ENCODE measurements at regions not wholly inside any gene's neighbourhood (a gene's known extent, or its start where the extent isn't known, plus 50 kb on each side); places are given as distances from the start of the nearest gene placed in this dataset.
"Not testable (repeated sequence)": the region's sequence is repeated elsewhere in the genome, so short reads cannot be mapped to it uniquely, and the experiment has no call there.

GRCh38 chr6:166806217-166806838, 150.0 kb downstream of the RNASET2 start:
- no peak for DNase-seq (ENCODE audit: low spot score)

- DNase-seq (ENCODE audit: low spot score), result no peak
Measured at GRCh38 chr6:166803471-166803870, 152.9 kb downstream of the RNASET2 start.

GRCh38 chr6:166802401-166802800, 153.9 kb downstream of the RNASET2 start:
- no peak for DNase-seq (ENCODE audit: low spot score)

GRCh38 chr6:166800137-166800536, 156.2 kb downstream of the RNASET2 start:
- no peak for DNase-seq (ENCODE audit: low spot score)

- DNase-seq (ENCODE audit: low spot score), result no peak
Measured at GRCh38 chr6:166798652-166799051, 157.7 kb downstream of the RNASET2 start.

GRCh38 chr6:166796610-166797009, 159.7 kb downstream of the RNASET2 start:
- no peak for DNase-seq (ENCODE audit: low spot score)

- no peak for DNase-seq (ENCODE audit: low spot score)
Measured at GRCh38 chr6:166795879-166796278, 160.5 kb downstream of the RNASET2 start.

- not testable (repeated sequence) for DNase-seq (ENCODE audit: low spot score)
Measured at GRCh38 chr6:166790808-166791207, 163.8 kb upstream of the RPS6KA2 start.

- DNase-seq (ENCODE audit: low spot score), result not testable (repeated sequence)
Measured at GRCh38 chr6:166788846-166789529, 161.9 kb upstream of the RPS6KA2 start.

- DNase-seq (ENCODE audit: low spot score), result peak; percentile 66
Measured at GRCh38 chr6:166786704-166787293, 159.7 kb upstream of the RPS6KA2 start.

- DNase-seq (ENCODE audit: low spot score), result no peak
Measured at GRCh38 chr6:166785131-166785530, 158.1 kb upstream of the RPS6KA2 start.

GRCh38 chr6:166784691-166785090, 157.6 kb upstream of the RPS6KA2 start:
- DNase-seq (ENCODE audit: low spot score), result no peak

- no peak for DNase-seq (ENCODE audit: low spot score)
Measured at GRCh38 chr6:166782520-166782919, 155.5 kb upstream of the RPS6KA2 start.

- DNase-seq (ENCODE audit: low spot score), result no peak
Measured at GRCh38 chr6:166781331-166781730, 154.3 kb upstream of the RPS6KA2 start.

- DNase-seq (ENCODE audit: low spot score), result no peak
Measured at GRCh38 chr6:166779963-166780683, 153.1 kb upstream of the RPS6KA2 start.

GRCh38 chr6:166779381-166779780, 152.3 kb upstream of the RPS6KA2 start:
- no peak for DNase-seq (ENCODE audit: low spot score)

GRCh38 chr6:166778776-166779175, 151.7 kb upstream of the RPS6KA2 start:
- no peak for DNase-seq (ENCODE audit: low spot score)

- no peak for DNase-seq (ENCODE audit: low spot score)
Measured at GRCh38 chr6:166778046-166778445, 151.0 kb upstream of the RPS6KA2 start.

- no peak for DNase-seq (ENCODE audit: low spot score)
Measured at GRCh38 chr6:166777096-166777630, 150.1 kb upstream of the RPS6KA2 start.

GRCh38 chr6:166776571-166776970, 149.5 kb upstream of the RPS6KA2 start:
- DNase-seq (ENCODE audit: low spot score), result no peak

GRCh38 chr6:166775923-166776220, 148.8 kb upstream of the RPS6KA2 start:
- no peak for DNase-seq (ENCODE audit: low spot score)

- DNase-seq (ENCODE audit: low spot score), result peak; percentile 75
Measured at GRCh38 chr6:166775180-166775922, 148.3 kb upstream of the RPS6KA2 start.

Measured in CD4-positive, alpha-beta T cell treated with Interleukin-6 at 100 ng/mL for 8 hours (primary cell).